Lower lobe of right lung (tissue), 2 donors: ENCODE measurements at regions not wholly inside any gene's neighbourhood (a gene's known extent, or its start where the extent isn't known, plus 50 kb on each side); places are given as distances from the start of the nearest gene placed in this dataset.
A peak's percentile ranks its signal among the peaks of the same experiment; 100 is the strongest.
"Not testable (repeated sequence)": the region's sequence is repeated elsewhere in the genome, so short reads cannot be mapped to it uniquely, and the experiment has no call there.

ENCODE experiments used
- ATAC-seq, 2 donors: fragments of 200-7000 bp; cut with Tn5 transposase; one replicate each; pipeline ENCODE4 v1.9.1; 2020 to 2022; ENCODE audit warnings: mild to moderate bottlenecking in 2 of 2, moderate library complexity in 2 of 2
- DNase-seq: peaks from one replicate; pipeline ENCODE4 v3.0.0-alpha.2; 2020
- H3K27ac ChIP-seq: fragments of 200-600 bp; one replicate; pipeline ENCODE4 v1.8.0; 2022
- H3K27me3 ChIP-seq: fragments of 200-600 bp; one replicate; pipeline ENCODE4 v1.8.0; 2022; ENCODE audit warnings: low read depth
- H3K36me3 ChIP-seq: fragments of 200-600 bp; one replicate; pipeline ENCODE4 v1.8.0; 2022; ENCODE audit warnings: mild to moderate bottlenecking
- H3K4me1 ChIP-seq: fragments of 200-600 bp; one replicate; pipeline ENCODE4 v1.8.0; 2022
- H3K4me3 ChIP-seq: fragments of 200-600 bp; one replicate; pipeline ENCODE4 v1.8.0; 2022; ENCODE audit warnings: mild to moderate bottlenecking
- H3K9me3 ChIP-seq: fragments of 200-600 bp; one replicate; pipeline ENCODE4 v1.8.0; 2022
- CTCF ChIP-seq: fragments of 200-600 bp; IDR thresholded peaks from one replicate; pipeline ENCODE4 v1.8.0; 2022; ENCODE audit warnings: antibody characterized with exemption, mild to moderate bottlenecking
- intact Hi-C: fragments of 100-400 bp; cut with DNase I; formaldehyde crosslinking; loops from one replicate; pipeline ENCODE4 v1.11.0; 2022
- donor health status: DM: no; HTN: yes; CAD: no; lungs with severe emphysema.

- Histone ChIP-seq H3K4me1 (no peaks in the 10 kb centered on the region), H3K9me3 (no peaks in the 10 kb centered on the region), H3K27me3 (no peaks in the 10 kb centered on the region), H3K27ac (no peak overlapping the region), H3K4me3 (no peak overlapping the region), H3K36me3 (no peaks in the 10 kb centered on the region)
- no peak for TF ChIP-seq CTCF
- intact Hi-C loops: no loop called here
- DNase-seq (no peak), ATAC-seq (no peak)
Measured at GRCh38 chr13:76586842-76587241, 299.4 kb downstream of the KCTD12 start.

DNA sequence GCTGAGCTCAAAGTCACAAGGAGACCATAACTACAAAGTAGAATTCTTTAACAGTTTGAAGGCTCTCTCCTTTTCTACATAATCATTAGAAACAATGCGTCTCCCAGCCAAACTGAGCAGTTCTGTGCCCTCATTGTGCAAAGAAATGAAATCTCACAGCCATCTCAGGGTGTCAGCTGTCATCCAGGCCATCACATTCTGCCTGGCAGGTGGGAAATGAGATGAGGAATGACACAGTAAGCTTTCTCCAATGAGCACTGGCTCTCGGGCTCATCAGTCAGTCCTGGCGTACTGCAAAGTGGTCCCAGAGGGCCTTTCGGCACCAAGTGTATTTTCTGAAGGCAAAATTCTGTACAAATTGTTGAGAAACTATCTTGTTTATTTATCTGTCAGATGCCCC lies 306.5 kb downstream of the KCTD12 start:
- Histone ChIP-seq H3K27me3 (no peaks in the 10 kb centered on the region), H3K4me1 (no peaks in the 10 kb centered on the region), H3K27ac (no peak overlapping the region), H3K9me3 (peaks cover 15% of the 10 kb centered on the region), H3K4me3 (no peak overlapping the region), H3K36me3 (no peaks in the 10 kb centered on the region)
- DNase-seq (no peak), ATAC-seq (no peak)
- intact Hi-C loops: no loop called here
- TF ChIP-seq CTCF: no peak

DNA sequence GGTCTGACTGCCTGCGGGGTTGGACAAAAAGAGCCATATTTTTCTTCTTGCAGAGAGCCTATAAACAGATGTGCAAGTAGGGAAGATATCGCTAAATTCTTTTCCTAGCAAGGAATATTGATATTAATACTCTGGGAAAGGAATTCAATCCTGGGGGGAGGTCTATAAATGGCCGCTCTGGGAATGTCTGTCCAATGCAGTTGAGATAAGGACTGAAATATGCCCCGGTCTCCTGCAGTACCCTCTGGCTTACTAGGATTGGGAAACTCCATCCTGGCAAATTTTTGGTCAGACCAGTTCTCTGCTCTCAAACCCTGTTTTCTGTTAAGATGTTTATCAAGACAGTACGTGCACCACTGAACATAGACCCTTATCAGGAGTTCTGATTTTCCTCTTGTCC lies 310.6 kb downstream of the KCTD12 start:
- ATAC-seq, DNase-seq, intact Hi-C loops, H3K36me3 ChIP-seq, H3K4me3 ChIP-seq, H3K27ac ChIP-seq, H3K27me3 ChIP-seq, H3K4me1 ChIP-seq: not testable (repeated sequence)
- H3K9me3 ChIP-seq: peaks cover 15% of the 10 kb centered on the region

GRCh38 chr13:76570510-76570971 lies 315.7 kb downstream of the KCTD12 start:
- DNase-seq (no peak), ATAC-seq (peak in 1 of 2 donors; percentile 25)
- Histone ChIP-seq H3K4me1 (no peaks in the 10 kb centered on the region), H3K27me3 (no peaks in the 10 kb centered on the region), H3K4me3 (no peak overlapping the region), H3K36me3 (no peaks in the 10 kb centered on the region), H3K27ac (no peak overlapping the region), H3K9me3 (peaks cover 9% of the 10 kb centered on the region)
- intact Hi-C loops: no loop called here
- no peak for TF ChIP-seq CTCF

DNA sequence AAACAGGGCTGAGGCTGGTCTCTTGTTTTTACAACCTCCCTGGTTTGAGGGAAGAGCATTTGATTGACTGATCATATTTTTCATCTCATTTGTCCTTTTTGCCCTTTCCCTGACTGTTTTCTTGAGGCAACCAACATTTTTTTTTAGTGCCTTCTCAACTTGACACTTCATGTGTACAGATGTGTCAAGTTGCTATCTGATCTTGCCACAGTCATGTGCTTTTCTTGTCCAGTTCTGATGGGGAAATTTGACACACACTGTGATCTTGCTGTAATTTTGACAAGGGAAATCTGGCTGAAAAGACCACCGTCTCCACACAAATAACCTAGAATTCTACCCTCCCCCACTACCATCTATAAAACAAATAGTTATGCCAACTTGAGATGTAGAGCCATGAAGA lies 329.6 kb downstream of the KCTD12 start:
- no peaks in the 10 kb centered on the region for H3K9me3 ChIP-seq
- no peak for TF ChIP-seq CTCF
- DNase-seq (no peak), ATAC-seq (no peak)
- no peaks in the 10 kb centered on the region for H3K36me3 ChIP-seq
- H3K27me3 ChIP-seq: no peaks in the 10 kb centered on the region
- no peak overlapping the region for H3K4me3 ChIP-seq
- no peaks in the 10 kb centered on the region for H3K4me1 ChIP-seq
- intact Hi-C loops: no loop called here
- H3K27ac ChIP-seq: no peak overlapping the region

- H3K36me3 ChIP-seq: no peaks in the 10 kb centered on the region
- no peaks in the 10 kb centered on the region for H3K9me3 ChIP-seq
- H3K27me3 ChIP-seq: no peaks in the 10 kb centered on the region
- DNase-seq (no peak), ATAC-seq (no peak)
- no peak for TF ChIP-seq CTCF
- intact Hi-C loops: no loop called here
- no peak overlapping the region for H3K4me3 ChIP-seq
- no peaks in the 10 kb centered on the region for H3K4me1 ChIP-seq
- H3K27ac ChIP-seq: no peak overlapping the region
Measured at GRCh38 chr13:76552807-76553206, 333.4 kb downstream of the KCTD12 start.
